ENCODE measurements at regions not wholly inside any gene's neighbourhood (a gene's known extent, or its start where the extent isn't known, plus 50 kb on each side); places are given as distances from the start of the nearest gene placed in this dataset.

GRCh38 chr6:6882592-6882991 lies 225.2 kb upstream of the RREB1 start:
- Histone ChIP-seq H3K4me3 (ENCODE audit: low read depth in 1 of 3, low read length in 3 of 3) (no peak overlapping the region), H3K9me3 (ENCODE audit: control insufficient read depth in 4 of 4, low read length in 3 of 4) (no peaks in the 10 kb centered on the region), H3K9ac (ENCODE audit: low read depth in 1 of 2, low read length in 2 of 2) (no peak overlapping the region), H3K27me3 (ENCODE audit: control insufficient read depth in 4 of 4, insufficient read depth in 4 of 4, low read length in 3 of 4) (no peaks in the 10 kb centered on the region), H3K4me1 (ENCODE audit: control insufficient read depth in 4 of 4, insufficient read depth in 4 of 4, low read length in 3 of 4) (peaks cover 0 to 8% (median 3%) of the 10 kb centered on the region in 4 donors), H3K27ac (ENCODE audit: low read depth in 1 of 2, low read length in 2 of 2) (no peak overlapping the region), H3K36me3 (ENCODE audit: control insufficient read depth in 4 of 4, insufficient read depth in 3 of 4, low read depth in 1 of 4, low read length in 3 of 4) (no peaks in the 10 kb centered on the region)
- WGBS, result 91% methylated on average over 2 of the region's 2 CpGs
- TF ChIP-seq NR2F2 (IDR thresholded peaks at IDR 0.05), result no peak
- no peak for TF ChIP-seq SP1 (IDR thresholded peaks at IDR 0.05)
- TF ChIP-seq ATF3 (IDR thresholded peaks at IDR 0.05), result no peak
- no peak for TF ChIP-seq EGR1 (IDR thresholded peaks at IDR 0.05; ENCODE audit: low read depth in 2 of 2)
- no peak for TF ChIP-seq HNF4G (IDR thresholded peaks at IDR 0.05)
- TF ChIP-seq CTCF (IDR thresholded peaks at IDR 0.05; ENCODE audit: low read depth, low read length, missing input control), result no peak
- no peak for TF ChIP-seq HNF4A (conservative IDR thresholded peaks at IDR 0.05)
- no peak for DNase-seq (ENCODE audit: low spot score)

- Histone ChIP-seq H3K36me3 (ENCODE audit: control insufficient read depth in 4 of 4, insufficient read depth in 3 of 4, low read depth in 1 of 4, low read length in 3 of 4) (no peaks in the 10 kb centered on the region), H3K4me1 (ENCODE audit: control insufficient read depth in 4 of 4, insufficient read depth in 4 of 4, low read length in 3 of 4) (peaks cover 0 to 8% (median 3%) of the 10 kb centered on the region in 4 donors), H3K27me3 (ENCODE audit: control insufficient read depth in 4 of 4, insufficient read depth in 4 of 4, low read length in 3 of 4) (no peaks in the 10 kb centered on the region), H3K4me3 (ENCODE audit: low read depth in 1 of 3, low read length in 3 of 3) (no peak overlapping the region), H3K9ac (ENCODE audit: low read depth in 1 of 2, low read length in 2 of 2) (no peak overlapping the region), H3K9me3 (ENCODE audit: control insufficient read depth in 4 of 4, low read length in 3 of 4) (no peaks in the 10 kb centered on the region), H3K27ac (ENCODE audit: low read depth in 1 of 2, low read length in 2 of 2) (no peak overlapping the region)
- TF ChIP-seq MAX (IDR thresholded peaks at IDR 0.05), result no peak
- TF ChIP-seq JUND (IDR thresholded peaks at IDR 0.05), result no peak
- no peak for TF ChIP-seq SP1 (IDR thresholded peaks at IDR 0.05)
- TF ChIP-seq NR2F2 (IDR thresholded peaks at IDR 0.05), result no peak
- TF ChIP-seq GABPA (IDR thresholded peaks at IDR 0.05 in 1 of 2, conservative IDR thresholded peaks at IDR 0.05 in 1 of 2), result no peak
- TF ChIP-seq RAD21 (IDR thresholded peaks at IDR 0.05), result no peak
- no peak for TF ChIP-seq EGR1 (IDR thresholded peaks at IDR 0.05; ENCODE audit: low read depth in 2 of 2)
- TF ChIP-seq YY1 (IDR thresholded peaks at IDR 0.05), result no peak
- no peak for TF ChIP-seq FOXA1 (IDR thresholded peaks at IDR 0.05)
- no peak for TF ChIP-seq FOXA2 (IDR thresholded peaks at IDR 0.05)
- no peak for TF ChIP-seq ATF3 (IDR thresholded peaks at IDR 0.05)
- no peak for DNase-seq (ENCODE audit: low spot score)
- 91% methylated on average over 6 of the region's 6 CpGs for WGBS
Measured at GRCh38 chr6:6883011-6883410, 224.8 kb upstream of the RREB1 start.

GRCh38 chr6:6884193-6884627 lies 223.6 kb upstream of the RREB1 start:
- DNase-seq (ENCODE audit: low spot score), result no peak
- TF ChIP-seq MAX (IDR thresholded peaks at IDR 0.05), result no peak
- no peak for TF ChIP-seq SP1 (IDR thresholded peaks at IDR 0.05)
- TF ChIP-seq ATF3 (IDR thresholded peaks at IDR 0.05), result no peak
- no peak for TF ChIP-seq ZBTB33 (IDR thresholded peaks at IDR 0.05)
- no peak for TF ChIP-seq EGR1 (IDR thresholded peaks at IDR 0.05; ENCODE audit: low read depth in 2 of 2)
- no peak for TF ChIP-seq REST (IDR thresholded peaks at IDR 0.05)
- no peak for TF ChIP-seq RXRA (IDR thresholded peaks at IDR 0.05)
- no peak for TF ChIP-seq GABPA (IDR thresholded peaks at IDR 0.05 in 1 of 2, conservative IDR thresholded peaks at IDR 0.05 in 1 of 2)
- TF ChIP-seq FOXA2 (IDR thresholded peaks at IDR 0.05), result no peak

More at GRCh38 chr6:6884193-6884627, 223.6 kb upstream of the RREB1 start:
- no peak overlapping the region for H3K4me3 ChIP-seq (ENCODE audit: low read depth in 1 of 3, low read length in 3 of 3)
- WGBS, result 65% methylated on average over 2 of the region's 2 CpGs
- H3K36me3 ChIP-seq (ENCODE audit: control insufficient read depth in 4 of 4, insufficient read depth in 3 of 4, low read depth in 1 of 4, low read length in 3 of 4), result no peaks in the 10 kb centered on the region
- no peaks in the 10 kb centered on the region for H3K9me3 ChIP-seq (ENCODE audit: control insufficient read depth in 4 of 4, low read length in 3 of 4)
- peaks cover 0 to 8% (median 3%) of the 10 kb centered on the region in 4 donors for H3K4me1 ChIP-seq (ENCODE audit: control insufficient read depth in 4 of 4, insufficient read depth in 4 of 4, low read length in 3 of 4)
- peak overlapping the region in 1 of 2 donors; percentile 61 for H3K27ac ChIP-seq (ENCODE audit: low read depth in 1 of 2, low read length in 2 of 2)
- H3K9ac ChIP-seq (ENCODE audit: low read depth in 1 of 2, low read length in 2 of 2), result no peak overlapping the region
- no peaks in the 10 kb centered on the region for H3K27me3 ChIP-seq (ENCODE audit: control insufficient read depth in 4 of 4, insufficient read depth in 4 of 4, low read length in 3 of 4)

Data from liver (tissue), 8 donors.